ENCODE measurements at regions not wholly inside any gene's neighbourhood (a gene's known extent, or its start where the extent isn't known, plus 50 kb on each side); places are given as distances from the start of the nearest gene placed in this dataset.

GRCh38 chr22:48708558-48709245 is 1119.0 kb downstream of the BRD1 start:
- TF ChIP-seq, protein P1, sequence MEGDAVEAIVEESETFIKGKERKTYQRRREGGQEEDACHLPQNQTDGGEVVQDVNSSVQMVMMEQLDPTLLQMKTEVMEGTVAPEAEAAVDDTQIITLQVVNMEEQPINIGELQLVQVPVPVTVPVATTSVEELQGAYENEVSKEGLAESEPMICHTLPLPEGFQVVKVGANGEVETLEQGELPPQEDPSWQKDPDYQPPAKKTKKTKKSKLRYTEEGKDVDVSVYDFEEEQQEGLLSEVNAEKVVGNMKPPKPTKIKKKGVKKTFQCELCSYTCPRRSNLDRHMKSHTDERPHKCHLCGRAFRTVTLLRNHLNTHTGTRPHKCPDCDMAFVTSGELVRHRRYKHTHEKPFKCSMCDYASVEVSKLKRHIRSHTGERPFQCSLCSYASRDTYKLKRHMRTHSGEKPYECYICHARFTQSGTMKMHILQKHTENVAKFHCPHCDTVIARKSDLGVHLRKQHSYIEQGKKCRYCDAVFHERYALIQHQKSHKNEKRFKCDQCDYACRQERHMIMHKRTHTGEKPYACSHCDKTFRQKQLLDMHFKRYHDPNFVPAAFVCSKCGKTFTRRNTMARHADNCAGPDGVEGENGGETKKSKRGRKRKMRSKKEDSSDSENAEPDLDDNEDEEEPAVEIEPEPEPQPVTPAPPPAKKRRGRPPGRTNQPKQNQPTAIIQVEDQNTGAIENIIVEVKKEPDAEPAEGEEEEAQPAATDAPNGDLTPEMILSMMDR (conservative IDR thresholded peaks at IDR 0.05; ENCODE audit: low read depth, low read length): no peak
- TF ChIP-seq EZH2 (IDR thresholded peaks at IDR 0.05; ENCODE audit: low read length, unreplicated experiment): no peak

All from PC-3 (cell line).